Stimulated activated CD8-positive, alpha-beta memory T cell treated with anti-CD3 and anti-CD28 coated beads, Interleukin-4, amount 100 ng/mL, for 1 hour (primary cell): ENCODE measurements at regions not wholly inside any gene's neighbourhood (a gene's known extent, or its start where the extent isn't known, plus 50 kb on each side); places are given as distances from the start of the nearest gene placed in this dataset.
"Not testable (repeated sequence)": the region's sequence is repeated elsewhere in the genome, so short reads cannot be mapped to it uniquely, and the experiment has no call there.

Experiments
- DNase-seq, 2 donors: peaks; one replicate each; pipeline ENCODE4 v3.0.0-alpha.2; 2020; ENCODE audit warnings: low read depth in 2 of 2, low spot score in 1 of 2

GRCh38 chr3:124133366-124133940, 141.5 kb upstream of the ROPN1 start:
- DNase-seq, result no peak

DNA sequence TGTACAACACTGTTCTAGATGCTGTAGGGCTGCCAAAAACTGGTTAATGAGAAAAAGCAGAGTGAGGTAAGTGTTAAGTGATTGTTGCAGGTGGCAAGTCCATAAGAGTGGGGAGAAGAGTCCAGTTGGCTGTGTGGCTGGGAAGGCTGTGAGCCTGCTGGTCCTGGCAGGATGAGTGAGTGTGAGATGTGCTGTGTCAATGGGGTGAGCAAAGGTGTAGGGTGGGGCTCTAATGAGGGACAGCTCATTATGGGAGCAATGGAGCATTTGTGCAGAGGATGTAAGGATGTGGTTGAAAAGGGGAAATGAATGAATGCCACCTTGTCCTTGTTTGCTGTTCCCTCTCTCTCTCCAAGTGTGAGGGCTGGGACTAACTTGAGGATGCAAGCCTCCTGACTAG, 145.3 kb upstream of the ROPN1 start:
- DNase-seq, result no peak

DNA sequence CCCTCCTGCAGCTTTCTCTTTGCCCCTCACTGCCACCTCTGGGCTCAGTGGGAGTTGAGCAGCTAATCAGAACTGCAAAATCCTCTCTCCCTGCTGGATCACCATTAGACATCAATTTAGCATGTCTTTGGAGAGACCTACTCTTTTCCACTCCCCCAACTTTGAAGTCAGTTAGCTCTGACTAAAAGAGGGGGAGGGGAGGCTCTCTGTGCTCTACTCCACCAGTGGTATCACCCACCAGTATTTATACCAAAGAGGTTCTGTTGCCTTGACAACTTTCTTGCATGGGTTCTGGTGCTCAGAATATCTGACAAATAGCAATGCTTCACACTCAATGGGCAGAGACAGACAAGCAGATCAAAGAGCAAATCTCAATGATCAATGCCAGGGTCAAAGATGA, 146.2 kb upstream of the ROPN1 start:
- no peak for DNase-seq

DNA sequence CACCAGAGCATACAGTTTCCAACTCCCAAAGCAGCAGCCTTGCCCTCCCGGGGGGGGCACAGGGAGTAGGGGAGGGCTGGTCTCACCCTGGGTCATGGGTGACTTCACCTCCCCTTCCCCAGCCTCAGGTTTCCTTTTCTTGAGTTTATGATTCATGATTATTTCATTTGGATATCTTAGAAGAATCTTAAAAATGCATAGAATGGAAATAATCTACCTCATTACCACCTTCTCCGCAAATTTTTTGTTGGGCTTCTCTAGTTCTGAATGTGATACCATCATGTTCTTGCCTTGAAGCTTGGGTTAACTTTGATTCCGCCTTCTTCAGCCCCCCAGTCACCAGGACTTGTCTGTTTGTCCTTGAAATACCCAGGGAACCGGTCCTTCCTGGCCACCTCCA, 148.8 kb upstream of the ROPN1 start:
- DNase-seq, result no peak

DNA sequence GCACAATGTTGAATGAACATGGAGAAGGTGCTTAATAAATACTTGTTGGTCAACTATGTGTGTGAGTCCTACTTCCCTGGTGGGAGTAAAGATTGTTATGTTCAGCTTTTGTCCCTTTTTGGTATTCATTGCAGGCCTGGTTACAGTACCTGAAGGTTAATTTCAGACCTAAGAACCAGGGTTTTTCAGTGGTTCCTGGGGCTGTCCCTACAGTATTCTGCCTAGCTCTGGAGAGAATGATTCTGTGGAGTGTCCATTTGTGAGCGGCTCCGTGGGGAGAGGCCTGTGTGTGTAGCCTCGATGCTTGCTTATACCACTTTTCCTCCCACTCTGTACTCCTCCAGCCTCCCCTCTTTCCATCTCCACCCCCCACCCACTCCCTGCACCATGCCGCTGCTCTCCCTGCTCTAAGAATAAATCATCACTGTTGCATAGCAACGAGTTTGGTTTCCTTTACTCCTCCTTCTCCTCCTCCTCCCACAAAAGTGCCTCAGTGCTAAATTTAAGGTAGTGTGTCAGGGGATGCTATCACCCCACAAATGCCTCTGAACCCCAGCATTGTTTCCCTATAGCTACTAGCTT, 150.6 kb upstream of the ROPN1 start:
- DNase-seq, result no peak

GRCh38 chr3:124143047-124143446, 151.1 kb upstream of the ROPN1 start:
- no peak for DNase-seq

- no peak for DNase-seq
These were observed 152.3 kb upstream of the ROPN1 start for GRCh38 chr3:124144035-124144814.

DNA sequence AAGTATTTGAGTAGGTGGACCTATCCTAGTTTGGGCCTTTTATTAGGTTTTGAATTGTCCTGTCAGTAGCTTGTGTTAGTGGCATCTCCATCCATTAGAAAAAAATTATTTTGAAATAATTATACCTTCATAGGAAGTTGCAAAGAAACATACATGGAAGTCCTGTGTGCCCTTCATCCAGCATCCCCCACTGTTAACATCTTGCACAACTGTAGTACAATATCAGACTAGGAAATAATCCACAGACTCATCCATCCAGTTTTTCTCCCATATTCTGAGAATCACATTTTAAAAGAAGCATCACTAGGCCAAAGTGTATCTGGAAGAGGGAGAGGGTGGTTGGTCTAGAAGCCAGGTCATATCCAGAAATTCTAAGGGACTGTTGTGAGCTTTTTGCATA, 155.5 kb upstream of the ROPN1 start:
- DNase-seq, result no peak

- no peak for DNase-seq
These were observed 156.0 kb upstream of the ROPN1 start for GRCh38 chr3:124147946-124148345.

DNA sequence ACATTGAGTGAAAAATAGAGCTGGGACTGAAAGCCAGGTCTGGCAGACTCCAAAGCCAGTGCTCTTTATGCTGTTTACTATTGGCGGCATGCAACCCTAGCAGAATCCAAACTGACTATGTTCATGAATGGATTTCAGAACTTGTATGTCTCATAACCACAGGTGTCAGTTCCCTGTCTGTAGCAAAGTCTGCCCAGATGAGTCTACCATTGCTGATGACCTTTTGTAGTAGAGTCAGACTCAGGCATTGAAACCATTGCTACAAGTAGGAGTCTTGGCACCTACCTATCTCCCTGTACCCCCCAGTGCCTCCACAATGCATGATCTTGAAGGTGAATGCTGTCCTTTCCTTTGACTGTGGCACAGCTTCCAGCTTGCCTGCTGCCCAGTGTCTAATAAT, 157.2 kb upstream of the ROPN1 start:
- no peak for DNase-seq

- no peak for DNase-seq
These were observed 157.8 kb upstream of the ROPN1 start for GRCh38 chr3:124149771-124150170.

DNA sequence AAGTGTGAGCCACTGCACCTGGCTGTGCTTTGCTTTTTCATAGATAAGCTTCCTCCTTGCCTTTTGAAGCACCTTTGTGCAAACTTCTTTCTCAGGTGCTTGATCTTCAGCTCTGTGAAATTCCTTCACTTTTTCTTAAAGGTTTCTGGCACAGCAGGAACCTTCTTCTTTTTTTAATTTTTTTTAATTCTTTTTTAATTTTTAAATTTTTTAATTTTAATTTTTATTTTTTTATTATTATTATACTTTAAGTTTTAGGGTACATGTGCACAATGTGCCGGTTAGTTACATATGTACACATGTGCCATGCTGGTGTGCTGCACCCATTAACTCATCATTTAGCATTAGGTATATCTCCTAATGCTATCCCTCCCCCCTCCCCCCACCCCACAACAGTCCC, 161.0 kb upstream of the ROPN1 start:
- DNase-seq, result not testable (repeated sequence)

DNA sequence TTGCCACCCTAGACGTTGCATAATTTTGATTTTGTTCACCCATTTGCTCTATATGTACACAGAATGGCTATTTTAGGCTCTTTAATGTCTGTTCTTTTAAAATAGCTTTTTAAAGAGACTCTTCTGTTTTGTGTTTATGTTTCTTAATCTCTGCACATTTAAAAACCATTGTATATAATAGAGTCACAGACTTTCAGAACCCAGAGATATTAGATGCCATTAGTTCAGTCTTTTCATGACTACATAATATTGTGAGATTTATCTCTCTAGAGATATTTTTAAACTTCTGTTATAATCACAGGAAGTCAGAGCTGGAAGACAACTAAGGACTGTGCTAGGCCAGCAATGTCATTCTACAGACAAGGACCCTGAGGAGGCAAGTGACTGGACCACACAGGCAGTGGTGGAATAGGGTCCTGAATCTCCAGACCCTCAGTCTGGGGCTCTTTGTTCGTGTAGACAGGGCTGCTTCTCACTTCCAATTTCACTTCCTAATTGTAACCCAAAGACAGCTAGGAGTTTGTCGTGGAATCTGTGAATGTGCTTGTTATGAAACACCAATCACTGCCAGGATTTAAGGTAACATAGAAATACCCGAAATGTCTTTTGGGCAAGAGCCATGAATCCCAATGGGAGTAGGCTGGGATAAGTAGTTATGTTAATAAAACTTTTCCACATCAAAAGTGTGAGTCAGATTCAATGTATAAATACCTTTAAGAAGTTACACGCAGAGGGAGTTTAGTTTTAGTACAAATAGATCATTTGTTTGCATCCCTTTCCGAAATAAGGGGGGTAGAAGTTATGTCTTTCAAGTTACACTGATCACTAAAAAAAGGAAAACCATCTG, 165.2 kb upstream of the ROPN1 start:
- no peak for DNase-seq

- DNase-seq, result no peak
These were observed 165.8 kb upstream of the ROPN1 start for GRCh38 chr3:124157748-124158147.

GRCh38 chr3:124158168-124158881, 166.4 kb upstream of the ROPN1 start:
- DNase-seq, result no peak

GRCh38 chr3:124161448-124161847, 169.5 kb upstream of the ROPN1 start:
- no peak for DNase-seq

GRCh38 chr3:124163689-124164088, 171.8 kb upstream of the ROPN1 start:
- DNase-seq, result no peak

- no peak for DNase-seq
These were observed 176.3 kb upstream of the ROPN1 start for GRCh38 chr3:124168271-124168670.

GRCh38 chr3:124172283-124172682, 180.4 kb upstream of the ROPN1 start:
- no peak for DNase-seq

DNA sequence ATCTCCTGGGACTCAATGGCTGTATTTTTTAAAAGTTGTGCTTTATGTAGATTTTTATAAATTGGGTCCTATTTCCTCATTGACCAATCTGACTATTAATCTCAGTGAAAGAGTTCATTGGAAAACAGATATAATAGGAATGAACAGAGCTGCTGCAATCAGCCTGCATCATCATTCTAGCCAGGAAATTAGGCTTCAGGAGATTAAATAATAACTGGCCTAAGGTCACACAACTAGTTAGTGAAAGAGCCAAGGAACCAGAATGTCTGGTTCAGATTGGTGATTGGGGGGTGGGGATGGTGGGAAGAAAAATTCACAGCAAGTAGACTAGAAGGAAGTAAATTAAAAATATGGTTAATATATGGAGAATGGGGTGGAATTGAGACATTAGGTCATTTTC, 180.9 kb upstream of the ROPN1 start:
- DNase-seq, result no peak

DNA sequence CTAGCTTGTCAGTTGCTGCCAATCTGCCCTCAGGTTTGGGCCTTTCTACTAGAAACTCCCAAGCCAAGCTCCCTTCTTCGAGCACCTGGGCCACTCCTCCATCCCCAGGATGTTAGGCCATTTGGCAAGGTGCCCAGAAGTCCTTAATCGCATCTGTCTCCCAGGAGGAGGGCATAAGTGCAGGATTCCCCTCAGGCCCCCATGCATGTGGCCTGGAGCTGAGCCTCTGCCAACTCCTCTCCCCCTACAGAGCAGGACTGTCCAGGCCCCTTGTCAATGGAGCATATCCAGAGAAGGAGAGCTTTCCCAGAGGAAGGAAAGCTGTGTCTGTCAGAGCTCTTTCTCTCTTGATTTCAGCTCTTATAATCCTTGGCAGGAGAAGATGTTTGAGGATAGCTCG, 182.6 kb upstream of the ROPN1 start:
- no peak for DNase-seq
